CD4-positive, alpha-beta T cell (primary cell): ENCODE measurements at regions not wholly inside any gene's neighbourhood (a gene's known extent, or its start where the extent isn't known, plus 50 kb on each side); places are given as distances from the start of the nearest gene placed in this dataset.

Source experiments
- ATAC-seq: fragments of 200-7000 bp; cut with Tn5 transposase; one replicate; pipeline ENCODE4 v1.10.0; 2022; ENCODE audit warnings: mild to moderate bottlenecking; ENCODE audit not compliant: poor library complexity
- CTCF ChIA-PET: fragments of 350-600 bp; sonication (Branson Sonifier 250); formaldehyde crosslinking; loops from one replicate; lab custom pipeline; 2021; ENCODE audit warnings: antibody characterized with exemption, inconsistent platforms; lab: Charles Lee
- POLR2A ChIA-PET: fragments of 350-600 bp; sonication (Branson Sonifier 250); formaldehyde crosslinking; loops from one replicate; lab custom pipeline; 2021; ENCODE audit warnings: antibody characterized with exemption, inconsistent platforms; lab: Charles Lee
- DNase-seq, 14 experiments: peaks; one replicate each; pipeline ENCODE4 v3.0.0-alpha.2; 2013 to 2020; ENCODE audit warnings: mixed read lengths in 2 of 14
- H3K27ac ChIP-seq, 2 donors: one replicate each; pipeline versions ENCODE4 v1.5.1 to v1.7.0; 2013; ENCODE audit warnings: low read length in 2 of 2, low read depth in 1 of 2, mild to moderate bottlenecking in 1 of 2
- H3K27me3 ChIP-seq, 2 experiments: 1 replicate in 1 of 2; 2 replicates in 1 of 2; pipeline versions ENCODE4 v1.6.1 to v1.7.0; 2013; ENCODE audit warnings: low read length in 2 of 2, control low read depth in 1 of 2, mild to moderate bottlenecking in 1 of 2, moderate library complexity in 1 of 2; ENCODE audit not compliant: insufficient read depth in 2 of 2, control insufficient read depth in 1 of 2
- H3K36me3 ChIP-seq: one replicate; pipeline ENCODE4 v1.6.1; 2013; ENCODE audit warnings: low read length, control low read depth; ENCODE audit not compliant: insufficient read depth
- H3K4me1 ChIP-seq: one replicate; pipeline ENCODE4 v1.6.1; 2013; ENCODE audit warnings: low read length, control low read depth; ENCODE audit not compliant: insufficient read depth
- H3K4me3 ChIP-seq: one replicate; pipeline ENCODE4 v1.5.1; 2013; ENCODE audit warnings: mild to moderate bottlenecking, low read length, moderate library complexity
- H3K9me3 ChIP-seq, 2 experiments: 1 replicate in 1 of 2; 2 replicates in 1 of 2; pipeline versions ENCODE4 v1.6.1 to v1.7.0; 2013; ENCODE audit warnings: low read length in 2 of 2, mild to moderate bottlenecking in 2 of 2, control low read depth in 1 of 2, moderate library complexity in 1 of 2; ENCODE audit not compliant: control insufficient read depth in 1 of 2, insufficient read depth in 1 of 2
- H3K27ac Mint-ChIP-seq: one replicate; pipeline ENCODE4 v1.8.0; 2020; ENCODE audit warnings: mixed read lengths
- H3K27me3 Mint-ChIP-seq: one replicate; pipeline ENCODE4 v1.8.0; 2021; ENCODE audit warnings: mixed read lengths
- H3K36me3 Mint-ChIP-seq: one replicate; pipeline ENCODE4 v1.8.0; 2021; ENCODE audit warnings: low read depth, mixed read lengths
- H3K4me1 Mint-ChIP-seq: one replicate; pipeline ENCODE4 v1.8.0; 2021; ENCODE audit warnings: low read depth, mixed read lengths
- H3K4me3 Mint-ChIP-seq: one replicate; pipeline ENCODE4 v1.8.0; 2020; ENCODE audit warnings: mild to moderate bottlenecking, mixed read lengths
- H3K9me3 Mint-ChIP-seq: one replicate; pipeline ENCODE4 v1.8.0; 2020; ENCODE audit warnings: mixed read lengths
- intact Hi-C, 2 experiments: fragments of 100-400 bp; cut with DNase I in 1 of 2; cut with micrococcal nuclease in 1 of 2; formaldehyde crosslinking; loops; one replicate each; pipeline versions ENCODE4 v1.15.1 to v1.9.0; 2023 to 2025; cut with DNase I, micrococcal nuclease
- TF ChIP-seq, protein P1 (sequence below): fragments of 200-600 bp; IDR thresholded peaks from one replicate; pipeline ENCODE4 v1.8.0; 2022; ENCODE audit warnings: antibody characterized with exemption, mild to moderate bottlenecking

DNA sequence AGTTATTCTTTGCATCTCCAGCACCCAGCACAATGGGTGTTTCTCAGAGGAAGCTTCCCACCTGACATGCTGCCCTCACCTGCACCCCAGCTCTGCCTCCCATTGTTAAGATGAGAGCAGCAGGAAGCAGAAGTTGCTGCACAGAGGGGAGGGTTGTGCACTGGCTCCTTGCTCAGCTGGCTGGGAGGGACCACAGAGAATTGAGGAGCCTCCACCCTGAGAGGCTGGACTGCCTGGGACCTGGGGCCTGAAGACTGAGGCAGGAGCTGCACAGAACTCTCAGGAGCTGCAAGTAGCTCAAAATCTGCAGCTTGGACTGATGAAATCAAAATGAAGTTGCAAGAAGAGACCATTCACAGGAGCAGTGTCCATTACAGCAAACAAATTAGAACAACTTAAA is 222.3 kb upstream of the LINGO1 start:
- Mint-ChIP-seq H3K27me3 (peaks cover 34% of the 10 kb centered on the region), H3K27ac (no peak overlapping the region), H3K4me3 (no peak overlapping the region), H3K4me1 (no peaks in the 10 kb centered on the region), H3K9me3 (peaks cover 1% of the 10 kb centered on the region), H3K36me3 (no peaks in the 10 kb centered on the region)
- Histone ChIP-seq H3K9me3 (peaks cover 4 to 5% of the 10 kb centered on the region in 2 experiments), H3K4me1 (no peaks in the 10 kb centered on the region), H3K4me3 (no peak overlapping the region), H3K27ac (no peak overlapping the region), H3K27me3 (peaks cover 3 to 11% of the 10 kb centered on the region in 2 experiments), H3K36me3 (no peaks in the 10 kb centered on the region)
- TF ChIP-seq, protein P1, sequence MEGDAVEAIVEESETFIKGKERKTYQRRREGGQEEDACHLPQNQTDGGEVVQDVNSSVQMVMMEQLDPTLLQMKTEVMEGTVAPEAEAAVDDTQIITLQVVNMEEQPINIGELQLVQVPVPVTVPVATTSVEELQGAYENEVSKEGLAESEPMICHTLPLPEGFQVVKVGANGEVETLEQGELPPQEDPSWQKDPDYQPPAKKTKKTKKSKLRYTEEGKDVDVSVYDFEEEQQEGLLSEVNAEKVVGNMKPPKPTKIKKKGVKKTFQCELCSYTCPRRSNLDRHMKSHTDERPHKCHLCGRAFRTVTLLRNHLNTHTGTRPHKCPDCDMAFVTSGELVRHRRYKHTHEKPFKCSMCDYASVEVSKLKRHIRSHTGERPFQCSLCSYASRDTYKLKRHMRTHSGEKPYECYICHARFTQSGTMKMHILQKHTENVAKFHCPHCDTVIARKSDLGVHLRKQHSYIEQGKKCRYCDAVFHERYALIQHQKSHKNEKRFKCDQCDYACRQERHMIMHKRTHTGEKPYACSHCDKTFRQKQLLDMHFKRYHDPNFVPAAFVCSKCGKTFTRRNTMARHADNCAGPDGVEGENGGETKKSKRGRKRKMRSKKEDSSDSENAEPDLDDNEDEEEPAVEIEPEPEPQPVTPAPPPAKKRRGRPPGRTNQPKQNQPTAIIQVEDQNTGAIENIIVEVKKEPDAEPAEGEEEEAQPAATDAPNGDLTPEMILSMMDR: no peak
- ATAC-seq (no peak), DNase-seq (no peak)
- ChIA-PET CTCF (no interaction called here), POLR2A (no interaction called here)
- intact Hi-C loops: no loop called here

GRCh38 chr15:77853910-77854309 is 221.2 kb upstream of the LINGO1 start:
- H3K4me1 ChIP-seq: no peaks in the 10 kb centered on the region
- H3K27me3 ChIP-seq: peaks cover 3 to 11% of the 10 kb centered on the region in 2 experiments
- peaks cover 5% of the 10 kb centered on the region in 2 experiments for H3K9me3 ChIP-seq
- TF ChIP-seq, protein P1: no peak
- peaks cover 5% of the 10 kb centered on the region for H3K9me3 Mint-ChIP-seq
- DNase-seq: no peak
- no peak overlapping the region for H3K4me3 ChIP-seq
- H3K36me3 Mint-ChIP-seq: no peaks in the 10 kb centered on the region
- intact Hi-C loops: no loop called here
- no peak overlapping the region for H3K4me3 Mint-ChIP-seq
- no peak overlapping the region for H3K27ac Mint-ChIP-seq
- CTCF ChIA-PET: no interaction called here
- POLR2A ChIA-PET: no interaction called here
- ATAC-seq: no peak
- H3K27me3 Mint-ChIP-seq: peaks cover 40% of the 10 kb centered on the region
- no peaks in the 10 kb centered on the region for H3K36me3 ChIP-seq
- H3K27ac ChIP-seq: no peak overlapping the region
- H3K4me1 Mint-ChIP-seq: no peaks in the 10 kb centered on the region

GRCh38 chr15:77853008-77853328 is 220.3 kb upstream of the LINGO1 start:
- peaks cover 3 to 14% of the 10 kb centered on the region in 2 experiments for H3K27me3 ChIP-seq
- Mint-ChIP-seq H3K27me3 (peaks cover 46% of the 10 kb centered on the region), H3K9me3 (peaks cover 6% of the 10 kb centered on the region), H3K36me3 (no peaks in the 10 kb centered on the region), H3K27ac (no peak overlapping the region), H3K4me3 (no peak overlapping the region), H3K4me1 (no peaks in the 10 kb centered on the region)
- POLR2A ChIA-PET: no interaction called here
- intact Hi-C loops: no loop called here
- TF ChIP-seq, protein P1: no peak
- no peaks in the 10 kb centered on the region for H3K4me1 ChIP-seq
- ATAC-seq (no peak), DNase-seq (no peak)
- no peak overlapping the region for H3K27ac ChIP-seq
- CTCF ChIA-PET: no interaction called here
- H3K9me3 ChIP-seq: peaks cover 5% of the 10 kb centered on the region in 2 experiments
- no peaks in the 10 kb centered on the region for H3K36me3 ChIP-seq
- no peak overlapping the region for H3K4me3 ChIP-seq
